ENCODE measurements at regions not wholly inside any gene's neighbourhood (a gene's known extent, or its start where the extent isn't known, plus 50 kb on each side); places are given as distances from the start of the nearest gene placed in this dataset.
"Not testable (repeated sequence)": the region's sequence is repeated elsewhere in the genome, so short reads cannot be mapped to it uniquely, and the experiment has no call there.

GRCh38 chr15:39407116-39407515, 173.8 kb upstream of the THBS1 start:
- DNase-seq (ENCODE audit: low spot score): no peak

- no peak for DNase-seq (ENCODE audit: low spot score)
These were observed 170.9 kb upstream of the THBS1 start for GRCh38 chr15:39409876-39410530.

- no peak for DNase-seq (ENCODE audit: low spot score)
These were observed 169.5 kb upstream of the THBS1 start for GRCh38 chr15:39411102-39411989.

- DNase-seq (ENCODE audit: low spot score): no peak
These were observed 167.3 kb upstream of the THBS1 start for GRCh38 chr15:39413558-39413957.

GRCh38 chr15:39414201-39414600, 166.7 kb upstream of the THBS1 start:
- DNase-seq (ENCODE audit: low spot score): no peak

- DNase-seq (ENCODE audit: low spot score): no peak
These were observed 165.2 kb upstream of the THBS1 start for GRCh38 chr15:39415634-39416033.

- no peak for DNase-seq (ENCODE audit: low spot score)
These were observed 164.6 kb upstream of the THBS1 start for GRCh38 chr15:39416258-39416657.

GRCh38 chr15:39417366-39418134, 163.3 kb upstream of the THBS1 start:
- DNase-seq (ENCODE audit: low spot score): no peak

GRCh38 chr15:39419651-39420050, 161.2 kb upstream of the THBS1 start:
- DNase-seq (ENCODE audit: low spot score): no peak

GRCh38 chr15:39420123-39420852, 160.6 kb upstream of the THBS1 start:
- DNase-seq (ENCODE audit: low spot score): not testable (repeated sequence)

- DNase-seq (ENCODE audit: low spot score): not testable (repeated sequence)
These were observed 160.1 kb upstream of the THBS1 start for GRCh38 chr15:39420853-39421192.

- no peak for DNase-seq (ENCODE audit: low spot score)
These were observed 154.0 kb upstream of the THBS1 start for GRCh38 chr15:39426552-39427532.

GRCh38 chr15:39427705-39428104, 153.2 kb upstream of the THBS1 start:
- DNase-seq (ENCODE audit: low spot score): no peak

GRCh38 chr15:39429898-39430357, 151.0 kb upstream of the THBS1 start:
- DNase-seq (ENCODE audit: low spot score): no peak

- DNase-seq (ENCODE audit: low spot score): no peak
These were observed 150.5 kb upstream of the THBS1 start for GRCh38 chr15:39430389-39430788.

- DNase-seq (ENCODE audit: low spot score): no peak
These were observed 149.5 kb upstream of the THBS1 start for GRCh38 chr15:39431376-39431775.

- no peak for DNase-seq (ENCODE audit: low spot score)
These were observed 148.9 kb upstream of the THBS1 start for GRCh38 chr15:39432026-39432425.

- no peak for DNase-seq (ENCODE audit: low spot score)
These were observed 147.9 kb upstream of the THBS1 start for GRCh38 chr15:39432912-39433348.

GRCh38 chr15:39433376-39433775, 147.5 kb upstream of the THBS1 start:
- no peak for DNase-seq (ENCODE audit: low spot score)

- no peak for DNase-seq (ENCODE audit: low spot score)
These were observed 146.7 kb upstream of the THBS1 start for GRCh38 chr15:39434163-39434562.
